ENCODE measurements at regions not wholly inside any gene's neighbourhood (a gene's known extent, or its start where the extent isn't known, plus 50 kb on each side); places are given as distances from the start of the nearest gene placed in this dataset.

DNA sequence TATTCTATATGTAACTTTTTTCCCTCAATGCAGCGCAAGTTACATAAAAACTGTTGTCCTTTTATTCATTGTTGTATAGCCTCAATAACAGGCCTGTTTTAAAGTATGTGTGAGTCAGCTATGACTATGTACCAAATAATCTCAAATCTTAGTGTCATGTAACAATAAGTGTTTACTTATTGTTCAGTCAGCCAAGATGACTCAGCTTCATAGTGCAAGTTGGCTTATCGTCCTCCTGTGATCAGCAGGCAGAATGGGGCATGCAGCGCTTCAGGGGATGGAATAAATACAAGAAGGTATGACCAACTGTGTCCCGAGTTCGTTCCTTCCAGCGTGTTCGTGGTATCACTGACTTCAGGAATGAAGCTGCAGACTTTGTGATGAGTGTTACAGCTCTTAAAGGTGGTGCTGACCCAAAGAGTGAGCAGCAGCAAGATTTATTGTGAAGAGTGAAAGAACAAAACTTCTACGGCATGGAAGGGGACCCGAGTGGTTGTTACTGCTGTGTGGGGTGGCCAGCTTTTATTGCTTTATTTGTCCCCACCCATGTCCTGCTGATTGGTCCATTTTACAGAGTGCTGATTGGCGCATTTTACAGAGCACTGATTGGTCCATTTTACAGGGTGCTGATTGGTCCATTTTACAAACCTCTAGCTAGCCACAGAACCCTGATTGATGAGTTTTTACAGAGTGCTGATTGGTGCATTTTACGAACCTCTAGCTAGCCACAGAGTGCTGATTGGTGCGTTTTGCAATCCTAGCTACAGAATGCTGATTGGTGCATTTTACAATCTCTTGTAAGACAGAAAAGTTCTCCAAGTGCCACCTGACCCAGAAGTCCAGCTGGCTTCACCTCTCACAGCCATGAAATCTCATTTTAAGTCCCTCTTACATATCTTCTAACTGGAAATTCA lies 1016.0 kb downstream of the MCTP2 start:
- TF ChIP-seq POLR2AphosphoS5 (IDR thresholded peaks at IDR 0.05) (peak; percentile 74), CTCF (IDR thresholded peaks at IDR 0.05) (no peak), POLR2A (IDR thresholded peaks at IDR 0.05) (no peak)
